SK-N-SH treated with all-trans-retinoic acid at 6 μM for 48 hours (cell line): ENCODE measurements at regions not wholly inside any gene's neighbourhood (a gene's known extent, or its start where the extent isn't known, plus 50 kb on each side); places are given as distances from the start of the nearest gene placed in this dataset.

ENCODE experiments used
- ATAC-seq: fragments of 200-7000 bp; cut with Tn5 transposase; 3 replicates; pipeline ENCODE4 v1.9.1; 2020; ENCODE audit warnings: mild to moderate bottlenecking, moderate library complexity
- ARNTL ChIP-seq: fragments of 450-650 bp; formaldehyde crosslinking; IDR thresholded peaks from 2 replicates; pipeline ENCODE4 v1.5.0; 2020; ENCODE audit warnings: low read depth, mild to moderate bottlenecking, moderate library complexity, borderline replicate concordance
- CSDC2 ChIP-seq: fragments of 250-450 bp; sonication (Bioruptor Pico); IDR thresholded peaks from 2 replicates; pipeline ENCODE4 v1.5.0; 2020; ENCODE audit warnings: mild to moderate bottlenecking, moderate library complexity
- CSRNP3 ChIP-seq: fragments of 250-450 bp; sonication (Bioruptor Pico); IDR thresholded peaks from 2 replicates; pipeline ENCODE4 v1.5.1; 2021; ENCODE audit warnings: mild to moderate bottlenecking, moderate library complexity
- ESRRG ChIP-seq: fragments of 250-450 bp; sonication (Bioruptor Pico); IDR thresholded peaks from 2 replicates; pipeline ENCODE4 v1.6.1; 2021; ENCODE audit warnings: mild to moderate bottlenecking
- GLIS3 ChIP-seq: fragments of 250-450 bp; sonication (Bioruptor Pico); IDR thresholded peaks from 2 replicates; pipeline ENCODE4 v1.5.0; 2020; ENCODE audit warnings: mild to moderate bottlenecking, moderate library complexity
- ISL1 ChIP-seq: fragments of 250-450 bp; sonication (Bioruptor Pico); IDR thresholded peaks from 2 replicates; pipeline ENCODE4 v2.1.2; 2022; ENCODE audit warnings: mild to moderate bottlenecking, moderate library complexity
- SNAI2 ChIP-seq: fragments of 250-450 bp; sonication (Bioruptor Pico); IDR thresholded peaks from 2 replicates; pipeline ENCODE4 v1.5.0; 2020; ENCODE audit warnings: mild to moderate bottlenecking, moderate library complexity
- TOX ChIP-seq: fragments of 250-450 bp; sonication (Bioruptor Pico); IDR thresholded peaks from 2 replicates; pipeline ENCODE4 v1.8.0; 2021; ENCODE audit warnings: mild to moderate bottlenecking, moderate library complexity, borderline replicate concordance
- TSHZ2 ChIP-seq: fragments of 250-450 bp; sonication (Bioruptor Pico); IDR thresholded peaks from 2 replicates; pipeline ENCODE4 v1.5.0; 2020; ENCODE audit warnings: mild to moderate bottlenecking, moderate library complexity
- ZC3H10 ChIP-seq: fragments of 250-450 bp; sonication (Bioruptor Pico); IDR thresholded peaks from 2 replicates; pipeline ENCODE4 v1.5.1; 2021; ENCODE audit warnings: mild to moderate bottlenecking, moderate library complexity
- ZFP3 ChIP-seq: fragments of 250-450 bp; sonication (Bioruptor Pico); IDR thresholded peaks from 2 replicates; pipeline ENCODE4 v1.5.0; 2020; ENCODE audit warnings: mild to moderate bottlenecking, moderate library complexity
- ZNF565 ChIP-seq: fragments of 450-650 bp; formaldehyde crosslinking; conservative IDR thresholded peaks from 2 replicates; pipeline ENCODE4 v1.5.0; 2020; ENCODE audit warnings: low read depth, mild to moderate bottlenecking, moderate library complexity
- ZNF70 ChIP-seq: fragments of 450-650 bp; formaldehyde crosslinking; IDR thresholded peaks from 2 replicates; pipeline ENCODE4 v1.5.0; 2020; ENCODE audit warnings: mild to moderate bottlenecking, moderate library complexity
- ZNF8 ChIP-seq: fragments of 450-650 bp; formaldehyde crosslinking; IDR thresholded peaks from 2 replicates; pipeline ENCODE4 v1.5.0; 2020; ENCODE audit warnings: mild to moderate bottlenecking, moderate library complexity
- TF ChIP-seq, protein P1 (sequence below): fragments of 250-450 bp; sonication (Bioruptor Pico); IDR thresholded peaks from 2 replicates; pipeline ENCODE4 v1.5.1; 2020; ENCODE audit warnings: low read depth, mild to moderate bottlenecking, moderate library complexity
- TF ChIP-seq, protein P2 (sequence below): fragments of 250-450 bp; sonication (Bioruptor Pico); IDR thresholded peaks from 2 replicates; pipeline ENCODE4 v1.8.0; 2021; ENCODE audit warnings: low read depth, mild to moderate bottlenecking, moderate library complexity, borderline replicate concordance
- TF ChIP-seq, protein P3 (sequence below): fragments of 250-450 bp; sonication (Bioruptor Pico); IDR thresholded peaks from 2 replicates; pipeline ENCODE4 v1.8.0; 2020; ENCODE audit warnings: mild to moderate bottlenecking, moderate library complexity, borderline replicate concordance

DNA sequence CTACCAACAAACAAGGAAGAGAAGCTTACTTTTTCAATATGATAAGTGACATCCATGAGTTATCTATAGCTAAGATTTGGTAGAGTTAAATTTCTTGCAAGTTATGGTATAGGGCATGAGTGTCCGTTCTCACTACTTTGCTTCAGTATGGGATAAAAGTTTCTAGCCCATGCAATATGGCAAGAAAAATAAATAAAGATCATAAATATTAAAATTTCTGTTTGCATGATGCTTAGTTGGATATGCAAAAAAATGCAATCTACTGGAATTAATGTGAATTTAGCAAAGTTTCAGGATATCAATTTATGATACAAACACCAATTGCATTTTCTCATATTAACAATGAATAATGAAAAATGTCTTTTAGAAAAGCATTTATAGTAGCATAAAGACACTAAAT is 148.7 kb upstream of the ADARB2 start:
- no peak for TF ChIP-seq CSDC2 (CRISPR knock-in tag)
- TF ChIP-seq ZC3H10 (CRISPR knock-in tag): no peak
- TF ChIP-seq, protein P1, sequence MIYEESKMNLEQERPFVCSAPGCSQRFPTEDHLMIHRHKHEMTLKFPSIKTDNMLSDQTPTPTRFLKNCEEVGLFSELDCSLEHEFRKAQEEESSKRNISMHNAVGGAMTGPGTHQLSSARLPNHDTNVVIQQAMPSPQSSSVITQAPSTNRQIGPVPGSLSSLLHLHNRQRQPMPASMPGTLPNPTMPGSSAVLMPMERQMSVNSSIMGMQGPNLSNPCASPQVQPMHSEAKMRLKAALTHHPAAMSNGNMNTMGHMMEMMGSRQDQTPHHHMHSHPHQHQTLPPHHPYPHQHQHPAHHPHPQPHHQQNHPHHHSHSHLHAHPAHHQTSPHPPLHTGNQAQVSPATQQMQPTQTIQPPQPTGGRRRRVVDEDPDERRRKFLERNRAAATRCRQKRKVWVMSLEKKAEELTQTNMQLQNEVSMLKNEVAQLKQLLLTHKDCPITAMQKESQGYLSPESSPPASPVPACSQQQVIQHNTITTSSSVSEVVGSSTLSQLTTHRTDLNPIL: no peak
- TF ChIP-seq ESRRG (CRISPR knock-in tag): no peak
- no peak for ATAC-seq

DNA sequence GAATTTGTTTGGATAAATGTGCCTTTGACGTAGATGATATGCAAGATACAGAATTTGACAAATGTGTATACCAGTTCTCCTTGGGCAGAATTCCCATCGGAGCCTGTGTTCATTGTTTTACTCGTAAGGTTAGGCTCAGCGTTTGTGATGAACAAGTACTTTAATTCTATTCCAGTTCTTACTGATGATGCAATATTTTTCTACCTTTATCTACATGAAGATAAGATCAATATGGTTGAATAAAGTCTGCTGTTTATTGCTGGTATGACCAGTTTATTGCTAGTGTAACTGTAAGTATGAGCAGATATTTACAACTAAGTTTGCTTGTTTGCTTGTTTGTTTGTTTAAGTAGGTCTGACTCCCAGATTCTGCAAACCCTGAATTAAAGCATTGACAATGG is 145.4 kb upstream of the ADARB2 start:
- no peak for ATAC-seq
- no peak for TF ChIP-seq TSHZ2 (CRISPR knock-in tag)
- TF ChIP-seq, protein P2, sequence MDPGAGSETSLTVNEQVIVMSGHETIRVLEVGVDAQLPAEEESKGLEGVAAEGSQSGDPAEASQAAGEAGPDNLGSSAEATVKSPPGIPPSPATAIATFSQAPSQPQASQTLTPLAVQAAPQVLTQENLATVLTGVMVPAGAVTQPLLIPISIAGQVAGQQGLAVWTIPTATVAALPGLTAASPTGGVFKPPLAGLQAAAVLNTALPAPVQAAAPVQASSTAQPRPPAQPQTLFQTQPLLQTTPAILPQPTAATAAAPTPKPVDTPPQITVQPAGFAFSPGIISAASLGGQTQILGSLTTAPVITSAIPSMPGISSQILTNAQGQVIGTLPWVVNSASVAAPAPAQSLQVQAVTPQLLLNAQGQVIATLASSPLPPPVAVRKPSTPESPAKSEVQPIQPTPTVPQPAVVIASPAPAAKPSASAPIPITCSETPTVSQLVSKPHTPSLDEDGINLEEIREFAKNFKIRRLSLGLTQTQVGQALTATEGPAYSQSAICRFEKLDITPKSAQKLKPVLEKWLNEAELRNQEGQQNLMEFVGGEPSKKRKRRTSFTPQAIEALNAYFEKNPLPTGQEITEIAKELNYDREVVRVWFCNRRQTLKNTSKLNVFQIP (CRISPR knock-in tag): no peak
- TF ChIP-seq ARNTL: no peak
- no peak for TF ChIP-seq SNAI2 (CRISPR knock-in tag)
- TF ChIP-seq ZNF70 (CRISPR knock-in tag): no peak
- TF ChIP-seq GLIS3: no peak

DNA sequence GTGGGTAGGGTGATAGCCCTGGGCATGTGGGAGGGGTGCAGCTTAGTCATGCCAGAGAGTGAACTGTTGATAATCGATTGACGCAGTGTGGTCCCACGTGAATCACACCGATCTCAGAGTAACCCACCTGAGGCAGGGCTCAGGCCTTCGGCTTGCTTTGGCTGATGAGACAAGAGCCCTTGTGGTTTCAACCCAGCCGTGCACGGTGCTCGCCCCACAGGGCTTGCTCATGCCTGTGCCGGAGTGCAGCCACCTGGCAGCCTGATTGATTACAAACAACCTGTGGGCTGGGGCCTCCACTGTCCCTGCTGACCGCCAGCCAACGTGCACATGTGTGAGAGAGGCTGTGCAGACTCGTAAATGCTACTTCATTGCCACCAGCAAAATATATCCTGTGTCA is 144.9 kb upstream of the ADARB2 start:
- no peak for TF ChIP-seq ZNF8 (CRISPR knock-in tag)
- TF ChIP-seq ISL1: no peak
- no peak for TF ChIP-seq ZC3H10 (CRISPR knock-in tag)
- no peak for TF ChIP-seq ZNF70 (CRISPR knock-in tag)
- TF ChIP-seq, protein P2 (CRISPR knock-in tag): no peak
- no peak for TF ChIP-seq CSDC2 (CRISPR knock-in tag)
- TF ChIP-seq, protein P1: no peak
- no peak for TF ChIP-seq CSRNP3
- TF ChIP-seq, protein P3, sequence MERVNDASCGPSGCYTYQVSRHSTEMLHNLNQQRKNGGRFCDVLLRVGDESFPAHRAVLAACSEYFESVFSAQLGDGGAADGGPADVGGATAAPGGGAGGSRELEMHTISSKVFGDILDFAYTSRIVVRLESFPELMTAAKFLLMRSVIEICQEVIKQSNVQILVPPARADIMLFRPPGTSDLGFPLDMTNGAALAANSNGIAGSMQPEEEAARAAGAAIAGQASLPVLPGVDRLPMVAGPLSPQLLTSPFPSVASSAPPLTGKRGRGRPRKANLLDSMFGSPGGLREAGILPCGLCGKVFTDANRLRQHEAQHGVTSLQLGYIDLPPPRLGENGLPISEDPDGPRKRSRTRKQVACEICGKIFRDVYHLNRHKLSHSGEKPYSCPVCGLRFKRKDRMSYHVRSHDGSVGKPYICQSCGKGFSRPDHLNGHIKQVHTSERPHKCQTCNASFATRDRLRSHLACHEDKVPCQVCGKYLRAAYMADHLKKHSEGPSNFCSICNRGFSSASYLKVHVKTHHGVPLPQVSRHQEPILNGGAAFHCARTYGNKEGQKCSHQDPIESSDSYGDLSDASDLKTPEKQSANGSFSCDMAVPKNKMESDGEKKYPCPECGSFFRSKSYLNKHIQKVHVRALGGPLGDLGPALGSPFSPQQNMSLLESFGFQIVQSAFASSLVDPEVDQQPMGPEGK (CRISPR knock-in tag): no peak
- no peak for TF ChIP-seq ZFP3 (CRISPR knock-in tag)
- TF ChIP-seq SNAI2 (CRISPR knock-in tag): no peak
- no peak for TF ChIP-seq GLIS3
- TF ChIP-seq ARNTL: no peak
- ATAC-seq: no peak

GRCh38 chr10:1881636-1882035 is 144.3 kb upstream of the ADARB2 start:
- ATAC-seq: no peak
- TF ChIP-seq ZNF70 (CRISPR knock-in tag) (no peak), GLIS3 (no peak), TOX (CRISPR knock-in tag) (no peak), ZNF565 (CRISPR knock-in tag) (no peak), CSDC2 (CRISPR knock-in tag) (no peak), CSRNP3 (no peak)
- TF ChIP-seq, protein P3 (CRISPR knock-in tag): no peak
- TF ChIP-seq, protein P2 (CRISPR knock-in tag): no peak
